WERI-Rb-1 (cell line): ENCODE measurements at regions not wholly inside any gene's neighbourhood (a gene's known extent, or its start where the extent isn't known, plus 50 kb on each side); places are given as distances from the start of the nearest gene placed in this dataset.

Source experiments
- DNase-seq: peaks from one replicate; pipeline ENCODE4 v3.0.0-alpha.2; 2020
- H3K27ac ChIP-seq: fragments of 250-450 bp; sonication (Bioruptor Pico); 2 replicates; pipeline ENCODE4 v1.5.1; 2020; ENCODE audit warnings: mild to moderate bottlenecking, moderate library complexity
- H3K27me3 ChIP-seq: fragments of 250-450 bp; sonication (Bioruptor Pico); 2 replicates; pipeline ENCODE4 v1.5.1; 2021; ENCODE audit warnings: mild to moderate bottlenecking, low read depth, moderate library complexity; ENCODE audit not compliant: insufficient read depth, severe bottlenecking
- H3K36me3 ChIP-seq: fragments of 250-450 bp; sonication (Bioruptor Pico); 2 replicates; pipeline ENCODE4 v1.5.1; 2020; ENCODE audit warnings: mild to moderate bottlenecking, moderate library complexity
- H3K4me3 ChIP-seq: 2 replicates; pipeline ENCODE4 v1.5.1; 2011; ENCODE audit warnings: low read depth, mild to moderate bottlenecking, control low read depth, low read length
- H3K9me3 ChIP-seq: fragments of 250-450 bp; sonication (Bioruptor Pico); 2 replicates; pipeline ENCODE4 v1.5.1; 2021; ENCODE audit warnings: mild to moderate bottlenecking, moderate library complexity; ENCODE audit not compliant: severe bottlenecking
- TF ChIP-seq, protein P1 (sequence below): IDR thresholded peaks from 2 replicates; pipeline ENCODE4 v1.5.1; 2011; ENCODE audit warnings: low read depth, mild to moderate bottlenecking, control low read depth, inconsistent platforms, low read length

DNA sequence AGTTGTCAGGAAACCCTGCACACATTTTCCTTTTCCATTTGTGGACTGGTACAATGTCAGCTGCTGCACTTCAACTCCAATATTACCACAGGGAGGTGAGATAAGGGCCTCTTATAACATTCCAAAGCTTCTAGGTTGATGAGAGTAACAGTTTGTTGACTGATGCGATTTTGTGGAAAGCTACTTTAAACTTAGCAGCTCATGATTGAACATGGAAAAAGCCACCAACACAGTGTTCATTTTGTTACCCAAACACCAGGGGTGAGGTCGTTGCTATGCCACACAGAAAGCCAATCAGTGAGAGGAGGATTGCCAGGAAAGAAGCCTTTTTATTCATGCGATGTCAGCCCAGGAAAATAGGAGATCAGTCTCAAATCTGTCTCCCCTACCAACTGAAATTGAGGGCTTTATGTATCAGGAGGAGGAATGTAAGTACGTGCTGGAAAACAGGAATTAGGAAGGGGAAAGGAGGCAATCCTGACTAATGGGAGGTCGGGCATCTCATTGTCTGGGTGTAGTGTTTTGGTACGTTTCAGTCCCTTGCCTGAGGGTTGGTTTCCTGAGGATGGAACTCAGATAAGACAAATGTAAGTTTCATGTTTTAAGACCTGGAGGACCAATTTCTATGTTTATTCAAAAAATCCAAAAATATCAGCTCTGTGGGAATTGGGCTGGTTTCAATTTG, 92.7 kb upstream of the PLEKHA5 start:
- H3K27ac ChIP-seq, result no peak overlapping the region
- TF ChIP-seq, protein P1, sequence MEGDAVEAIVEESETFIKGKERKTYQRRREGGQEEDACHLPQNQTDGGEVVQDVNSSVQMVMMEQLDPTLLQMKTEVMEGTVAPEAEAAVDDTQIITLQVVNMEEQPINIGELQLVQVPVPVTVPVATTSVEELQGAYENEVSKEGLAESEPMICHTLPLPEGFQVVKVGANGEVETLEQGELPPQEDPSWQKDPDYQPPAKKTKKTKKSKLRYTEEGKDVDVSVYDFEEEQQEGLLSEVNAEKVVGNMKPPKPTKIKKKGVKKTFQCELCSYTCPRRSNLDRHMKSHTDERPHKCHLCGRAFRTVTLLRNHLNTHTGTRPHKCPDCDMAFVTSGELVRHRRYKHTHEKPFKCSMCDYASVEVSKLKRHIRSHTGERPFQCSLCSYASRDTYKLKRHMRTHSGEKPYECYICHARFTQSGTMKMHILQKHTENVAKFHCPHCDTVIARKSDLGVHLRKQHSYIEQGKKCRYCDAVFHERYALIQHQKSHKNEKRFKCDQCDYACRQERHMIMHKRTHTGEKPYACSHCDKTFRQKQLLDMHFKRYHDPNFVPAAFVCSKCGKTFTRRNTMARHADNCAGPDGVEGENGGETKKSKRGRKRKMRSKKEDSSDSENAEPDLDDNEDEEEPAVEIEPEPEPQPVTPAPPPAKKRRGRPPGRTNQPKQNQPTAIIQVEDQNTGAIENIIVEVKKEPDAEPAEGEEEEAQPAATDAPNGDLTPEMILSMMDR, result no peak
- DNase-seq, result no peak
- no peaks in the 10 kb centered on the region for H3K27me3 ChIP-seq
- H3K4me3 ChIP-seq, result no peak overlapping the region
- no peaks in the 10 kb centered on the region for H3K36me3 ChIP-seq
- H3K9me3 ChIP-seq, result peaks cover 10% of the 10 kb centered on the region

DNA sequence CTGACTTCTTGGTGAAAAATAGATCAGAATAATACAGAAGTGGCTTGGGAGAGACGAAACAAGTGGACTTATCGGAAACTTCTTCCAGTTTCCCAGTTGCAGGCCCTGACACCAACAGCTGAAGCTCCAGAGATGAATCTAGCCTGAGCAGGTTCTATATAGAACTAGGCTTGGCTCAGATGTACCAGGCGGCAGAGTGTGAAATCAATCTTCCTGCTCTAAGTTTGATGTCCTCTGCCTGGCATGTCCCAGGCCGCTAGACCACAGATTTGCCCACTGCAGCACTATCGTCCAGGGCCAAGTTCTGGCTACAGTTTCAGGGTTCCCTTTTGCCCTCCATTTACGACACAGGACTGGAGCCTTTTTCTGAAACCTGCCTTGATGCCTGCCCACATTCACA, 91.3 kb upstream of the PLEKHA5 start:
- Histone ChIP-seq H3K27me3 (no peaks in the 10 kb centered on the region), H3K9me3 (peaks cover under 1% of the 10 kb centered on the region), H3K36me3 (no peaks in the 10 kb centered on the region), H3K27ac (no peak overlapping the region), H3K4me3 (no peak overlapping the region)
- TF ChIP-seq, protein P1, result no peak
- no peak for DNase-seq

DNA sequence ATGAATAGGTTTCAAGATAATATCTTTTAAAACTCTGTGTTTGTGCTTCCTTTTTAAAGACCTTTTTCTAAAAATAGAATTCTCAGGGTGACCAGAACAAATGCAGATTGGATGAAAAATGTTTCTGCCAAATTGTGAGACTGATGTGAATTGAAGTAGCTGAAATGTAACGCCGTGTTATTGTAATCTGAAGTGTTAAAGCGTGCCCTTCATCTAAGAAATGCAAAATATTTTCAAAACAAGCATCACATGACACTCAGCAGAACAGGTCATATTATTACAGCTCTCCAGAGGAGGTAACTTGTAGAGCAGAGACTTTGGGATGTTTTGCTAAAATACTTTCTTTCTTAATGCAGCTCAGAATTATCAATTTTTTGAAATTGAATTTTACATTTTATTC, 90.0 kb upstream of the PLEKHA5 start:
- Histone ChIP-seq H3K27me3 (no peaks in the 10 kb centered on the region), H3K27ac (no peak overlapping the region), H3K4me3 (no peak overlapping the region), H3K9me3 (no peaks in the 10 kb centered on the region), H3K36me3 (no peaks in the 10 kb centered on the region)
- TF ChIP-seq, protein P1, result no peak
- no peak for DNase-seq

DNA sequence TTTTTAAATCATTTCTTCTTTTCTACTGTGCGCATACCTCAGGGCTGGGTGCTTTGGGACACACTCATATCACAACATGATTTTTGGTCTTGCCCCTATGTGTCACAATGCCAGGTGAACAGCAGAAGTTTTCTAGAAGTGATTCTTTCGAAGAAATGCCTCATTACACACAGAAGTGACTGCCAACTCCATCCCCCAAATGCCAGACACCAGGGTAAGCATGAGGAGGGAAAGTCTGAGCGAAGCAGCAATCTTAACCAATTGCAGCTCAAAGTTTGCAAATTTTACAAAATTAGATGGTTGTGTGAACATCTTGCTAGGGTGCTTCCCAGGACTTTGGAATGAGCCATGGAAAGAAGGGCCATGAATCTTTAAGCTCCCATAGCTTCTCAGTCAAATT, 87.3 kb upstream of the PLEKHA5 start:
- Histone ChIP-seq H3K9me3 (no peaks in the 10 kb centered on the region), H3K36me3 (no peaks in the 10 kb centered on the region), H3K27ac (no peak overlapping the region), H3K4me3 (no peak overlapping the region), H3K27me3 (no peaks in the 10 kb centered on the region)
- TF ChIP-seq, protein P1, result no peak
- no peak for DNase-seq

DNA sequence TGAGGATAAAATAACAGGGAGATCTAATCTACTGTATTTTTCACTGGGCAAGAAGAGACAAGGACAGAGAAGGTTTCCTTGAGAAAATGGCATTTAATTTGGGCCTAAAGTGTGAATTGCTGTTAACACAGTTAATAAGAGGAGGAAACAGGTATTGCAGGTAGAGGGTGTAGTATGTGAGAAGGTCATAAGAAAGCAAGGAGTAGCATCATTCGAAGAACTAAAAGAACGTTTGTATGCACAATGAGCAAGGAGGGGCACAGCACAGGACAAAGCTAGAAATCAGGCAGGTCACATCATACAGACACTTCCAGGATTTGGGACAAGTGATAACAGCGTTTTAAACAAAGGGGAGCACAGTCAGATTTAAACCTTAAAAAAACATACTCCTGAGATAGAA, 85.1 kb upstream of the PLEKHA5 start:
- Histone ChIP-seq H3K27ac (no peak overlapping the region), H3K36me3 (no peaks in the 10 kb centered on the region), H3K9me3 (no peaks in the 10 kb centered on the region), H3K27me3 (no peaks in the 10 kb centered on the region), H3K4me3 (no peak overlapping the region)
- no peak for DNase-seq
- TF ChIP-seq, protein P1, result no peak

DNA sequence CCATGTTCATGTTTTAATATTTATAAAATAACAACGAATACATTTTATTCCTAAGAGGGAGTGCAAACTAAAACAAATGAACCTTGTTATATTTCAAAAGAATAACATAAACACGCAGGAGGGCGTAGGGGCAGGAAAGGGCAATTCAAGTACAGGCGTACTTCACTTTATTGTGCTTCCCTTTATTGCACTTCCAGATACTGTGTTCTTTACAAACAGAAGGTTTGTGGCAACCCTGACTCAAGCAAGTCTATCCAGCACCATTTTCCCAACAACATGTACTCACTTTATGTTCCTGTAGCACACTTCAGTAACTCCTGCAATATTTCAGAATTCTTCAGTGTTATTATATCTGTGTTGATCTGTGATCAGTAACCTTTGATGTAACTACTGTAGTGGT, 84.6 kb upstream of the PLEKHA5 start:
- Histone ChIP-seq H3K36me3 (no peaks in the 10 kb centered on the region), H3K27ac (no peak overlapping the region), H3K4me3 (no peak overlapping the region), H3K9me3 (no peaks in the 10 kb centered on the region), H3K27me3 (no peaks in the 10 kb centered on the region)
- TF ChIP-seq, protein P1, result no peak
- no peak for DNase-seq
